ENCODE measurements at regions not wholly inside any gene's neighbourhood (a gene's known extent, or its start where the extent isn't known, plus 50 kb on each side); places are given as distances from the start of the nearest gene placed in this dataset.

- H3K4me3 ChIP-seq (ENCODE audit: low read length), result no peak overlapping the region
- H3K4me1 ChIP-seq (ENCODE audit: control insufficient read depth, insufficient read depth, low read length), result no peaks in the 10 kb centered on the region
- no peak overlapping the region for H3K9ac ChIP-seq (ENCODE audit: extremely low read depth, low read length, poor library complexity, severe bottlenecking)
- Mint-ChIP-seq H3K27ac (no peak overlapping the region), H3K9me3 (peaks cover 5% of the 10 kb centered on the region), H3K36me3 (ENCODE audit: low read depth) (no peaks in the 10 kb centered on the region), H3K4me1 (peaks cover 6% of the 10 kb centered on the region), H3K27me3 (ENCODE audit: insufficient read depth) (no peaks in the 10 kb centered on the region), H3K4me3 (no peak overlapping the region)
- H3K27me3 ChIP-seq (ENCODE audit: control insufficient read depth, insufficient read depth, low read length, poor library complexity, severe bottlenecking), result no peaks in the 10 kb centered on the region
- TF ChIP-seq CTCF (conservative IDR thresholded peaks at IDR 0.05), result no peak
- peaks cover 5% of the 10 kb centered on the region for H3K9me3 ChIP-seq (ENCODE audit: control insufficient read depth, low read length)
- H3K27ac ChIP-seq (ENCODE audit: low read depth, low read length), result no peak overlapping the region
- WGBS, 2 experiments (ENCODE audit: insufficient coverage in 1 of 2, insufficient read length in 1 of 2), result 92% methylated on average over 3 of the region's 3 CpGs; no CpG with 5 or more reads in 1 of the 2 experiments
- no peak for DNase-seq
- H3K36me3 ChIP-seq (ENCODE audit: control insufficient read depth, insufficient read depth, low read length), result no peaks in the 10 kb centered on the region
Observed at GRCh38 chr4:11769434-11769833, 340.7 kb upstream of the HS3ST1 start.

- TF ChIP-seq CTCF (conservative IDR thresholded peaks at IDR 0.05), result no peak
- 76 to 100% methylated on average over 1 to 7 of the region's 7 CpGs for WGBS, 2 experiments (ENCODE audit: insufficient coverage in 1 of 2, insufficient read length in 1 of 2)
- H3K9me3 ChIP-seq (ENCODE audit: control insufficient read depth, low read length), result peaks cover 5% of the 10 kb centered on the region
- H3K9me3 Mint-ChIP-seq, result peaks cover 5% of the 10 kb centered on the region
- no peaks in the 10 kb centered on the region for H3K27me3 ChIP-seq (ENCODE audit: control insufficient read depth, insufficient read depth, low read length, poor library complexity, severe bottlenecking)
- H3K27me3 Mint-ChIP-seq (ENCODE audit: insufficient read depth), result no peaks in the 10 kb centered on the region
- peaks cover 6% of the 10 kb centered on the region for H3K4me1 Mint-ChIP-seq
- no peak overlapping the region for H3K9ac ChIP-seq (ENCODE audit: extremely low read depth, low read length, poor library complexity, severe bottlenecking)
- H3K36me3 Mint-ChIP-seq (ENCODE audit: low read depth), result no peaks in the 10 kb centered on the region
- H3K4me1 ChIP-seq (ENCODE audit: control insufficient read depth, insufficient read depth, low read length), result no peaks in the 10 kb centered on the region
- H3K36me3 ChIP-seq (ENCODE audit: control insufficient read depth, insufficient read depth, low read length), result no peaks in the 10 kb centered on the region
- no peak overlapping the region for H3K4me3 Mint-ChIP-seq
- no peak overlapping the region for H3K27ac Mint-ChIP-seq
- no peak for DNase-seq
- no peak overlapping the region for H3K27ac ChIP-seq (ENCODE audit: low read depth, low read length)
- no peak overlapping the region for H3K4me3 ChIP-seq (ENCODE audit: low read length)
Observed at GRCh38 chr4:11768251-11768972, 339.7 kb upstream of the HS3ST1 start.

GRCh38 chr4:11765849-11766453 lies 337.3 kb upstream of the HS3ST1 start:
- no peaks in the 10 kb centered on the region for H3K27me3 ChIP-seq (ENCODE audit: control insufficient read depth, insufficient read depth, low read length, poor library complexity, severe bottlenecking)
- 0 to 8% methylated on average over 3 of the region's 4 CpGs for WGBS, 2 experiments (ENCODE audit: insufficient coverage in 1 of 2, insufficient read length in 1 of 2)
- peak; percentile 93 for TF ChIP-seq CTCF (conservative IDR thresholded peaks at IDR 0.05)
- Mint-ChIP-seq H3K4me1 (peaks cover 14% of the 10 kb centered on the region), H3K9me3 (no peaks in the 10 kb centered on the region), H3K4me3 (no peak overlapping the region), H3K27me3 (ENCODE audit: insufficient read depth) (no peaks in the 10 kb centered on the region), H3K36me3 (ENCODE audit: low read depth) (no peaks in the 10 kb centered on the region), H3K27ac (no peak overlapping the region)
- no peaks in the 10 kb centered on the region for H3K4me1 ChIP-seq (ENCODE audit: control insufficient read depth, insufficient read depth, low read length)
- no peaks in the 10 kb centered on the region for H3K9me3 ChIP-seq (ENCODE audit: control insufficient read depth, low read length)
- peak; percentile 65 for DNase-seq
- H3K27ac ChIP-seq (ENCODE audit: low read depth, low read length), result no peak overlapping the region
- no peak overlapping the region for H3K4me3 ChIP-seq (ENCODE audit: low read length)
- no peaks in the 10 kb centered on the region for H3K36me3 ChIP-seq (ENCODE audit: control insufficient read depth, insufficient read depth, low read length)
- H3K9ac ChIP-seq (ENCODE audit: extremely low read depth, low read length, poor library complexity, severe bottlenecking), result no peak overlapping the region
